Tibial artery (tissue), 4 donors: ENCODE measurements at regions not wholly inside any gene's neighbourhood (a gene's known extent, or its start where the extent isn't known, plus 50 kb on each side); places are given as distances from the start of the nearest gene placed in this dataset.
A peak's percentile ranks its signal among the peaks of the same experiment; 100 is the strongest.

Experiments used
- DNase-seq, 2 donors: peaks; one replicate each; pipeline ENCODE4 v3.0.0-alpha.2; 2019
- H3K27ac ChIP-seq, 2 donors: fragments of 200-600 bp; sonication (generic) in 1 of 2; 1 replicate in 1 of 2; 2 replicates in 1 of 2; pipeline ENCODE4 v1.5.1; 2018 to 2019; ENCODE audit warnings: mild to moderate bottlenecking in 1 of 2
- H3K27me3 ChIP-seq, 2 donors: fragments of 200-600 bp; sonication (generic) in 1 of 2; one replicate each; pipeline versions ENCODE4 v1.5.1 to v1.6.0; 2016 to 2019
- H3K36me3 ChIP-seq, 3 donors: fragments of 200-600 bp; sonication (generic) in 2 of 3; one replicate each; pipeline ENCODE4 v1.5.1; 2016 to 2019; ENCODE audit warnings: mild to moderate bottlenecking in 2 of 3
- H3K4me1 ChIP-seq, 4 donors: fragments of 200-600 bp; sonication (generic) in 2 of 4; 1 replicate in 3 of 4; 2 replicates in 1 of 4; pipeline ENCODE4 v1.5.1; 2016 to 2019
- H3K4me3 ChIP-seq, 2 donors: fragments of 200-600 bp; sonication (generic) in 1 of 2; 1 replicate in 1 of 2; 2 replicates in 1 of 2; pipeline ENCODE4 v1.5.1; 2018 to 2019; ENCODE audit warnings: mild to moderate bottlenecking in 2 of 2
- H3K9me3 ChIP-seq, 3 donors: fragments of 200-600 bp; sonication (generic) in 1 of 3; one replicate each; pipeline ENCODE4 v1.5.1; 2016 to 2019
- CTCF ChIP-seq, 2 experiments: fragments of 200-600 bp in 1 of 2; fragments of 450-650 bp in 1 of 2; IDR thresholded peaks; one replicate each; pipeline ENCODE4 v1.5.1; 2017 to 2019; ENCODE audit warnings: antibody characterized with exemption in 2 of 2, mild to moderate bottlenecking in 1 of 2, moderate library complexity in 1 of 2
- intact Hi-C: fragments of 100-400 bp; cut with DNase I; formaldehyde crosslinking; loops from one replicate; pipeline ENCODE4 v1.15.0; 2023; ENCODE audit warnings: low total_unique reads

- TF ChIP-seq CTCF (IDR thresholded peaks at IDR 0.05): no peak
- no peaks in the 10 kb centered on the region for H3K36me3 ChIP-seq
- no peak overlapping the region for H3K4me3 ChIP-seq
- no peaks in the 10 kb centered on the region for H3K9me3 ChIP-seq
- H3K4me1 ChIP-seq: no peaks in the 10 kb centered on the region
- intact Hi-C loops: no loop called here
- no peaks in the 10 kb centered on the region for H3K27me3 ChIP-seq
- H3K27ac ChIP-seq: no peak overlapping the region
- DNase-seq: no peak
Observed at GRCh38 chr2:236947896-236948295, 137.8 kb upstream of the COPS8 start.

GRCh38 chr2:236949089-236949905 is 136.4 kb upstream of the COPS8 start:
- no peak overlapping the region for H3K27ac ChIP-seq

GRCh38 chr2:236951830-236952475 is 133.7 kb upstream of the COPS8 start:
- no peak overlapping the region for H3K27ac ChIP-seq
- intact Hi-C loops: no loop called here
- no peaks in the 10 kb centered on the region for H3K27me3 ChIP-seq
- H3K9me3 ChIP-seq: no peaks in the 10 kb centered on the region
- H3K4me1 ChIP-seq: no peaks in the 10 kb centered on the region
- DNase-seq: no peak
- no peaks in the 10 kb centered on the region for H3K36me3 ChIP-seq
- H3K4me3 ChIP-seq: no peak overlapping the region
- no peak for TF ChIP-seq CTCF (IDR thresholded peaks at IDR 0.05)

More at GRCh38 chr2:236949089-236949905, 136.4 kb upstream of the COPS8 start:
- Histone ChIP-seq H3K27me3 (no peaks in the 10 kb centered on the region), H3K4me1 (no peaks in the 10 kb centered on the region), H3K4me3 (no peak overlapping the region), H3K36me3 (no peaks in the 10 kb centered on the region), H3K9me3 (no peaks in the 10 kb centered on the region)
- TF ChIP-seq CTCF (IDR thresholded peaks at IDR 0.05): no peak
- no peak for DNase-seq
- intact Hi-C loops: no loop called here

GRCh38 chr2:236954641-236955040 is 131.0 kb upstream of the COPS8 start:
- Histone ChIP-seq H3K9me3 (no peaks in the 10 kb centered on the region), H3K4me3 (no peak overlapping the region), H3K36me3 (no peaks in the 10 kb centered on the region), H3K27me3 (no peaks in the 10 kb centered on the region), H3K4me1 (peaks cover 0 to 7% (median 0%) of the 10 kb centered on the region in 4 donors), H3K27ac (no peak overlapping the region)
- no peak for TF ChIP-seq CTCF (IDR thresholded peaks at IDR 0.05)
- peak in 1 of 2 donors; percentile 28 for DNase-seq
- intact Hi-C loops: no loop called here

GRCh38 chr2:236955521-236956030 is 130.1 kb upstream of the COPS8 start:
- DNase-seq: no peak
- no peaks in the 10 kb centered on the region for H3K9me3 ChIP-seq
- H3K4me3 ChIP-seq: no peak overlapping the region
- no peak for TF ChIP-seq CTCF (IDR thresholded peaks at IDR 0.05)
- no peaks in the 10 kb centered on the region for H3K36me3 ChIP-seq
- H3K27me3 ChIP-seq: no peaks in the 10 kb centered on the region
- intact Hi-C loops: no loop called here
- H3K4me1 ChIP-seq: peaks cover 0 to 7% (median 0%) of the 10 kb centered on the region in 4 donors
- no peak overlapping the region for H3K27ac ChIP-seq
